A549 (cell line): ENCODE measurements at regions not wholly inside any gene's neighbourhood (a gene's known extent, or its start where the extent isn't known, plus 50 kb on each side); places are given as distances from the start of the nearest gene placed in this dataset.

ENCODE experiments used
- ATAC-seq, 2 experiments: fragments of 200-7000 bp in 1 of 2; fragments of >200 bp in 1 of 2; cut with Nextera tagmentation in 1 of 2; cut with Tn5 transposase in 1 of 2; 3 replicates each; pipeline versions ENCODE4 v1.8.0 to v1.9.1; 2018 to 2020; ENCODE audit warnings: mild to moderate bottlenecking in 1 of 2, moderate library complexity in 1 of 2
- CTCF ChIA-PET: fragments of 300-600 bp; sonication (Branson Sonifier 250); formaldehyde crosslinking; extraction: SDS; loops from one replicate; lab custom pipeline; 2021; ENCODE audit warnings: antibody characterized with exemption, inconsistent platforms; lab: Yijun Ruan, JAX
- POLR2A ChIA-PET: fragments of 350-600 bp; formaldehyde crosslinking; extraction: SDS; loops from one replicate; lab custom pipeline; 2021; ENCODE audit warnings: antibody characterized with exemption, inconsistent platforms; lab: Yijun Ruan, JAX
- DNase-seq, 2 experiments: peaks; one replicate each; pipeline versions ENCODE4 v3.0.0 to v3.0.0-alpha.2; 2011 to 2016; ENCODE audit warnings: low read depth in 1 of 2, low spot score in 1 of 2
- FAIRE-seq: peaks from 2 replicates; lab custom pipeline; 2011; peaks lifted over from hg19 to GRCh38; lab: Jason Lieb, UNC
- H3K27ac ChIP-seq, 2 experiments: fragments of >200 bp; sonication (Bioruptor Twin); formaldehyde crosslinking; 3 replicates each; pipeline ENCODE4 v1.5.1; 2016 to 2017
- H3K4me1 ChIP-seq: fragments of >200 bp; sonication (Bioruptor Twin); formaldehyde crosslinking; 3 replicates; pipeline ENCODE4 v1.6.1; 2016
- H3K4me2 ChIP-seq: fragments of >200 bp; sonication (Bioruptor Twin); formaldehyde crosslinking; 3 replicates; pipeline ENCODE4 v1.6.1; 2016
- H3K4me3 ChIP-seq: fragments of >200 bp; sonication (Bioruptor Twin); formaldehyde crosslinking; 3 replicates; pipeline ENCODE4 v1.5.1; 2016
- H3K9me3 ChIP-seq: fragments of >200 bp; sonication (Bioruptor Twin); formaldehyde crosslinking; 3 replicates; pipeline ENCODE4 v1.6.1; 2016
- CBX2 ChIP-seq: fragments of 200-600 bp; sonication (generic); IDR thresholded peaks from 2 replicates; pipeline ENCODE4 v1.6.1; 2016; ENCODE audit warnings: low read depth, mild to moderate bottlenecking, borderline replicate concordance
- EHMT2 ChIP-seq: fragments of 200-600 bp; sonication (generic); IDR thresholded peaks from 2 replicates; pipeline ENCODE4 v1.6.1; 2016; ENCODE audit warnings: antibody characterized with exemption, low read depth, mild to moderate bottlenecking, moderate library complexity
- ESRRA ChIP-seq: fragments of 150-350 bp; IDR thresholded peaks from 2 replicates; pipeline ENCODE4 v1.6.1; 2014; ENCODE audit warnings: mild to moderate bottlenecking, low read length, borderline replicate concordance
- FOSB ChIP-seq: fragments of 250-450 bp; sonication (Bioruptor Pico); IDR thresholded peaks from 2 replicates; pipeline ENCODE4 v1.5.0; 2020; ENCODE audit warnings: mild to moderate bottlenecking, moderate library complexity
- GATA3 ChIP-seq: IDR thresholded peaks from 2 replicates; pipeline ENCODE4 v1.6.1; 2012; ENCODE audit warnings: borderline replicate concordance
- HOXA7 ChIP-seq: fragments of 250-450 bp; sonication (Bioruptor Pico); IDR thresholded peaks from 2 replicates; pipeline ENCODE4 v1.5.0; 2020; ENCODE audit warnings: mild to moderate bottlenecking, moderate library complexity
- HOXB13 ChIP-seq: fragments of 250-450 bp; sonication (Bioruptor Pico); IDR thresholded peaks from 2 replicates; pipeline ENCODE4 v1.5.0; 2020; ENCODE audit warnings: low read depth, mild to moderate bottlenecking, moderate library complexity
- JUNB ChIP-seq: fragments of >200 bp; sonication (Bioruptor Twin); formaldehyde crosslinking; IDR thresholded peaks from 2 replicates; pipeline ENCODE4 v1.6.1; 2016
- MAFK ChIP-seq: fragments of 450-650 bp; IDR thresholded peaks from 2 replicates; pipeline ENCODE4 v1.6.1; 2014; ENCODE audit not compliant: partially characterized antibody
- PBX3 ChIP-seq: IDR thresholded peaks from 2 replicates; pipeline ENCODE4 v1.6.1; 2012
- POLR2A ChIP-seq: IDR thresholded peaks from 2 replicates; pipeline ENCODE4 v1.6.1; 2012; ENCODE audit warnings: mild to moderate bottlenecking, low read length
- REST ChIP-seq: fragments of 200-600 bp; sonication (generic); IDR thresholded peaks from 2 replicates; pipeline ENCODE4 v1.6.1; 2016; ENCODE audit warnings: antibody characterized with exemption, mild to moderate bottlenecking, moderate library complexity
- RNF2 ChIP-seq: fragments of 200-600 bp; sonication (generic); IDR thresholded peaks from 2 replicates; pipeline ENCODE4 v1.6.1; 2016; ENCODE audit warnings: low read depth, mild to moderate bottlenecking, antibody characterized with exemption, moderate library complexity, borderline replicate concordance
- TFCP2L1 ChIP-seq: fragments of 250-450 bp; sonication (Bioruptor Pico); IDR thresholded peaks from 2 replicates; pipeline ENCODE4 v1.5.0; 2021; ENCODE audit warnings: mild to moderate bottlenecking
- ZC3H11A ChIP-seq: fragments of 450-650 bp; IDR thresholded peaks from 2 replicates; pipeline ENCODE4 v1.6.1; 2014; ENCODE audit warnings: antibody characterized with exemption, mild to moderate bottlenecking
- ZNF302 ChIP-seq: fragments of 250-450 bp; sonication (Bioruptor Pico); IDR thresholded peaks from 2 replicates; pipeline ENCODE4 v1.9.0; 2021; ENCODE audit warnings: inconsistent platforms, mild to moderate bottlenecking, moderate library complexity
- WGBS: methylation state at CpG from one replicate; pipeline ENCODE4 v1.1.6; 2017; ENCODE audit errors: missing lambda C conversion rate; 5-methylcytosine and 5-hydroxymethylcytosine counted together

GRCh38 chr12:132410296-132410625 is 79.7 kb upstream of the FBRSL1 start (continued):
- no peak for TF ChIP-seq EHMT2
- TF ChIP-seq RNF2, result no peak
- no peak for TF ChIP-seq ZNF302 (CRISPR knock-in tag)

- Histone ChIP-seq H3K9me3 (no peaks in the 10 kb centered on the region), H3K27ac (no peak overlapping the region), H3K4me1 (peaks cover 8% of the 10 kb centered on the region; the same call in 1 of the 3 replicates), H3K4me3 (no peak overlapping the region), H3K4me2 (no peak overlapping the region)
- ChIA-PET POLR2A (no interaction called here), CTCF (interaction anchor here (1.0 to 2.0 kb wide), 4 partner anchors 13 to 231 kb away, joined by 3 to 6 read pairs (median 3); no protein-coding TSS in a partner anchor)
- FAIRE-seq (no peak), ATAC-seq (no peak), DNase-seq (no peak)
- WGBS, result 89% methylated on average over 34 of the region's 42 CpGs
- TF ChIP-seq TFCP2L1 (CRISPR knock-in tag), result no peak
- TF ChIP-seq GATA3, result no peak
- TF ChIP-seq HOXA7 (CRISPR knock-in tag), result no peak
- TF ChIP-seq HOXB13 (CRISPR knock-in tag), result no peak
- TF ChIP-seq MAFK, result no peak
- no peak for TF ChIP-seq ZC3H11A
Measured at GRCh38 chr12:132409495-132410295, 80.3 kb upstream of the FBRSL1 start.

GRCh38 chr12:132408626-132409494 is 79.5 kb upstream of the GALNT9 start:
- no peak overlapping the region for H3K4me3 ChIP-seq
- no peaks in the 10 kb centered on the region; the same call in 2 of the 3 replicates for H3K4me1 ChIP-seq
- TF ChIP-seq PBX3 (no peak), CBX2 (no peak), REST (no peak), ESRRA (no peak), JUNB (no peak), POLR2A (no peak), FOSB (CRISPR knock-in tag) (no peak)
- FAIRE-seq (no peak), ATAC-seq (no peak), DNase-seq (no peak)
- ChIA-PET CTCF (interaction anchor here (0.9 to 2.0 kb wide), 3 partner anchors 152 to 221 kb away, joined by 3 to 6 read pairs (median 4); no protein-coding TSS in a partner anchor), POLR2A (no interaction called here)
- 89% methylated on average over 30 of the region's 33 CpGs for WGBS
- H3K27ac ChIP-seq, result no peak overlapping the region
- no peak overlapping the region for H3K4me2 ChIP-seq
- no peaks in the 10 kb centered on the region for H3K9me3 ChIP-seq
